ENCODE measurements at regions not wholly inside any gene's neighbourhood (a gene's known extent, or its start where the extent isn't known, plus 50 kb on each side); places are given as distances from the start of the nearest gene placed in this dataset.

DNA sequence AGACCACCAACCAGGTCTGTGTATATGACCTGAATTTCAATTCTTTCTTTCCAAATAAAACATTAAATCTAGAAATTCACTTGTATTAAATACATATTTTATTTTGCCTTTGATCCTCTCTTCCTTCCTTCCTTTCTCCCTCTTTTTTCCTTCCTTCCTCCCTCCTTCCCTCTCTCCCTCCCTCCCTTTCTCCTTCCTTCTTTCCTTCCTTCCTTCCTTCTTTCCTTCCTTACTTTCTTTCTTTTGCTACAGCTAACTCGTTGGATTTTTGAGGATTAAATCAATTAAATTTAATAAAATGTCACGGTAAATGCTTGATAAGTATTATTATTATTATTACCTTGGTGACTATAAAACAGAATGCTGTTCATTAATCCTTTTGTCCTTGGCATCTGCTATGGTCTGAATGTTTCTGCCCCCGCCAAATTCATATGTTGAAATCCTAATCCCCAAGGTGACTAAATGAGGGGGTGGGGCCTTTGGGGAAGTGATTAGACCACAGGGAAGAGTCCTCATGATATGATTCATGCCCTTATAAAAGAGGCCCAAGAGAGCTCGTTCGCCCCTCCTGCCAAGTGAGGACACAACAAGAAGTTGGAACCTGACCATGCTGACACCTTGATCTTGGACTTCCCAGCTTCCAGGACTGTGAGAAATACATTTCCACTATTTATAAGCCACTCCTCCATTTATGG lies 67.6 kb upstream of the BTBD3 start:
- no peak for DNase-seq (ENCODE audit: low spot score)
- in situ Hi-C loops (cut with MboI; ENCODE audit: low sequenced_read_pairs, unreplicated experiment): no loop called here

DNA sequence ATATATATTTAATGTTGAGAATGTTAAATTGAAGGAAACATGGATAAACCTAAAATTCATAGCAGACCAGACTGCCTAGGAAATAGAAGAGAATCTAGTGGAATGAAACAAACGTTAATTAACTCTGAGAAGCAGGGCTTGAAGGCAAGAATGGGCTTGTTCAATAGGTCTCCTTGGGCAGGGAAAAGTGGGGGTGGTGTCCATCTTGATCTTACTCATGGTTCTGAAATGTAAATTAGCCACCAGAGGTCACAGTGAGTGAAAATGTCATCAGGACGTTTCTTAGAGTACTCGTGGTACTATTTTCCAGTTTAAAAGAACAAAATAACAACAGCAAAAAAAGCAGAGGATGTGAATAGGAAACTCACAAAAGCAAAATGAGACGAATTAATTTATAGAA lies 66.8 kb upstream of the BTBD3 start:
- TF ChIP-seq, protein P1, sequence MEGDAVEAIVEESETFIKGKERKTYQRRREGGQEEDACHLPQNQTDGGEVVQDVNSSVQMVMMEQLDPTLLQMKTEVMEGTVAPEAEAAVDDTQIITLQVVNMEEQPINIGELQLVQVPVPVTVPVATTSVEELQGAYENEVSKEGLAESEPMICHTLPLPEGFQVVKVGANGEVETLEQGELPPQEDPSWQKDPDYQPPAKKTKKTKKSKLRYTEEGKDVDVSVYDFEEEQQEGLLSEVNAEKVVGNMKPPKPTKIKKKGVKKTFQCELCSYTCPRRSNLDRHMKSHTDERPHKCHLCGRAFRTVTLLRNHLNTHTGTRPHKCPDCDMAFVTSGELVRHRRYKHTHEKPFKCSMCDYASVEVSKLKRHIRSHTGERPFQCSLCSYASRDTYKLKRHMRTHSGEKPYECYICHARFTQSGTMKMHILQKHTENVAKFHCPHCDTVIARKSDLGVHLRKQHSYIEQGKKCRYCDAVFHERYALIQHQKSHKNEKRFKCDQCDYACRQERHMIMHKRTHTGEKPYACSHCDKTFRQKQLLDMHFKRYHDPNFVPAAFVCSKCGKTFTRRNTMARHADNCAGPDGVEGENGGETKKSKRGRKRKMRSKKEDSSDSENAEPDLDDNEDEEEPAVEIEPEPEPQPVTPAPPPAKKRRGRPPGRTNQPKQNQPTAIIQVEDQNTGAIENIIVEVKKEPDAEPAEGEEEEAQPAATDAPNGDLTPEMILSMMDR (IDR thresholded peaks at IDR 0.05; ENCODE audit: borderline replicate concordance, control extremely low read depth, extremely low read depth, insufficient read depth, missing control alignments): no peak
- in situ Hi-C loops (cut with MboI; ENCODE audit: low sequenced_read_pairs, unreplicated experiment): no loop called here
- no peak for DNase-seq (ENCODE audit: low spot score)

More for the DNA sequence above, 67.6 kb upstream of the BTBD3 start:
- TF ChIP-seq, protein P1 (IDR thresholded peaks at IDR 0.05; ENCODE audit: borderline replicate concordance, control extremely low read depth, extremely low read depth, insufficient read depth, missing control alignments): no peak

DNA sequence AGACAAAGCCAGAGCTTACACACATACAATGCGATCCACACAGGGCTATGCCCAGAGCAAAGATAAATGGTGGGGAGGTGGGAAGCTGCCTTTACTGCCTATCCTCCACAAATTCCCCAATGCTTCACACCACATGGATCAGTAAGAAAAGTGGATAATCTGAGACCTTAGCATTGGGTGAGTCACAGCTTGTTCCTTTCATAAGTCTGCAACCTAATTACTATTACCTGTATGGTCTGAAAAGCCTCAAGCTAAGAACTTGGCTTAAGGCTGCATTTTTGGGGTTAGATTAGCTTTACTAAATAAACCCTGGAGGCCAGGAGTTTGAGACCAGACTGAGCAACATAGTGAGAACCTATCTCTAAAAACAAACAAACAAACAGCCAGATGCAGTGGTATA lies 66.0 kb upstream of the BTBD3 start:
- DNase-seq (ENCODE audit: low spot score): no peak
- in situ Hi-C loops (cut with MboI; ENCODE audit: low sequenced_read_pairs, unreplicated experiment): no loop called here
- TF ChIP-seq, protein P1 (IDR thresholded peaks at IDR 0.05; ENCODE audit: borderline replicate concordance, control extremely low read depth, extremely low read depth, insufficient read depth, missing control alignments): no peak

DNA sequence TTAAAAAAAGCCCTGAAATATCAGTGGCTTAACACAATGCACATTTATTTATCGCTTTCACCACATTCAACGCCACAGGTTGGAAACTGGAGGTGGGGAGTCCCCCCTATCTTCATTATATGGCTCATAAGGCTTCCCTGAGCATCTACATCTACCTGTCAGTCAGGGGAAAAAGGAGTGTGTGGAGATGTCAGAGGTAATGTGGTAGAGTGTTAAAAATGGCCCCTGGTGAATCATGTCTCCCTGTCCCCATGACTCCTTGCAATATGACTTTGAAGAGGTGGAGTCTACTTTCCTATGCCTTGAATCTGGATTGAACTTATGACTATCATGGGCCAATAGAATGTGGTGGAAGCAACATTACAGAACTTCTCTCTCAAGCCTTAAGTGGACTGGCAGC lies 65.5 kb upstream of the BTBD3 start:
- in situ Hi-C loops (cut with MboI; ENCODE audit: low sequenced_read_pairs, unreplicated experiment): no loop called here
- no peak for DNase-seq (ENCODE audit: low spot score)
- TF ChIP-seq, protein P1 (IDR thresholded peaks at IDR 0.05; ENCODE audit: borderline replicate concordance, control extremely low read depth, extremely low read depth, insufficient read depth, missing control alignments): no peak

DNA sequence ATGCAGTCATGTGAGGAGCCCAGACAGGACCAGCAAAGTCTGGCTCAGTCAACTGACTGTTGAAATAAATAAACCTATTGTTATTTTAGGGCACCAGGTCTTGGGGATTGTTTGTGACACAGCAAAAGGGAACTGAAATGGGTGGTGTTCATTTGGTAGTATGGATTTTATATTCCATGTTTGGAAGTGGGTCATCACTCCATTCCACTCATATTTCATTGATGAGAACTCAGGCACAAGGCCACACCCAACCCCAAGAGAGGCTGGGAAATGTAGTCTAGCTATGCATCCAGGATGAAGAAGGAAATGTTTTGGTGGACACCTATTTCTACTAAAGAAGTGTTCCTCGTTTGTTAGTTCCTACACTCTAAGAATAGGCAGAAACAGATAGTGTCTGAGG lies 64.9 kb upstream of the BTBD3 start:
- DNase-seq (ENCODE audit: low spot score): no peak
- TF ChIP-seq, protein P1 (IDR thresholded peaks at IDR 0.05; ENCODE audit: borderline replicate concordance, control extremely low read depth, extremely low read depth, insufficient read depth, missing control alignments): no peak
- in situ Hi-C loops (cut with MboI; ENCODE audit: low sequenced_read_pairs, unreplicated experiment): no loop called here

DNA sequence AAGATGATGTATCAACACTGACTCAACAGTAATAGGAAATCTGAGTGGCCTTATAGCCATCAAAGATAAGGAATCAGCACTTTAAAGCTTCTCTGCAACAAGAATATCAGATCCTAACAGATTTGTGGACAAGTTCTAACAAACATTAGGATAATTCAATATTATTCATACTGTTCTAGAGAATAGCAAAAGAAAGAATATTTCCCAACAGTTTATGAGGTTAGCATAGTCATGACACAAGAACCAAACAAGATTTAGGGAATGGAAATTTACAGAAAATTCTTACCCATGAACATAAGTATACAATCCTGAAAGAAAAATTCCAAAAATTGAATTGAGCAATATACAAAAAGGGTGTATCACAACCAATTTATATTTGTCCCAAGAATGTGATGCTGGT lies 64.3 kb upstream of the BTBD3 start:
- in situ Hi-C loops (cut with MboI; ENCODE audit: low sequenced_read_pairs, unreplicated experiment): no loop called here
- DNase-seq (ENCODE audit: low spot score): no peak
- TF ChIP-seq, protein P1 (IDR thresholded peaks at IDR 0.05; ENCODE audit: borderline replicate concordance, control extremely low read depth, extremely low read depth, insufficient read depth, missing control alignments): no peak

All from GM13976 (cell line).